H1 (cell line): ENCODE measurements at regions not wholly inside any gene's neighbourhood (a gene's known extent, or its start where the extent isn't known, plus 50 kb on each side); places are given as distances from the start of the nearest gene placed in this dataset.

Experiments
- ATF3 ChIP-seq: IDR thresholded peaks from 2 replicates; pipeline ENCODE4 v1.6.1; 2011; ENCODE audit warnings: low read depth, mild to moderate bottlenecking, low read length; ENCODE audit not compliant: insufficient read depth
- CHD1 ChIP-seq: IDR thresholded peaks from 2 replicates; pipeline ENCODE4 v1.6.1; 2012; ENCODE audit warnings: low read depth, low read length, improper control_type of control experiment
- CHD7 ChIP-seq: fragments of 300-600 bp; sonication (generic); IDR thresholded peaks from 2 replicates; pipeline ENCODE4 v1.7.1; 2012; ENCODE audit warnings: low read length, moderate library complexity, mild to moderate bottlenecking, inconsistent platforms; ENCODE audit not compliant: insufficient replicate concordance
- CREB1 ChIP-seq: IDR thresholded peaks from 2 replicates; pipeline ENCODE4 v1.6.1; 2012; ENCODE audit warnings: inconsistent platforms
- MAFK ChIP-seq: IDR thresholded peaks from 2 replicates; pipeline ENCODE4 v1.6.1; 2012; ENCODE audit warnings: low read depth, mild to moderate bottlenecking, improper control_type of control experiment, low read length
- NANOG ChIP-seq: IDR thresholded peaks from 2 replicates; pipeline ENCODE4 v1.6.1; 2011; ENCODE audit warnings: low read length, low read depth, mild to moderate bottlenecking, inconsistent platforms; ENCODE audit not compliant: insufficient read depth, poor library complexity, severe bottlenecking
- RNF2 ChIP-seq: fragments of 200-900, 300-1000 bp; sonication (generic); IDR thresholded peaks from 2 replicates; pipeline ENCODE4 v1.7.1; 2016; ENCODE audit warnings: borderline replicate concordance, low read depth, mild to moderate bottlenecking, antibody characterized with exemption, low read length; ENCODE audit not compliant: poor library complexity, severe bottlenecking; ENCODE audit errors: missing control alignments
- RXRA ChIP-seq: IDR thresholded peaks from 2 replicates; pipeline ENCODE4 v1.6.1; 2011; ENCODE audit warnings: low read depth, mild to moderate bottlenecking, low read length, moderate library complexity; ENCODE audit not compliant: insufficient read depth
- SAP30 ChIP-seq: fragments of 300-600 bp; sonication (generic); IDR thresholded peaks from 2 replicates; pipeline ENCODE4 v1.7.1; 2012; ENCODE audit warnings: low read length, moderate library complexity, mild to moderate bottlenecking, inconsistent platforms; ENCODE audit not compliant: insufficient read depth, insufficient replicate concordance
- TBP ChIP-seq: IDR thresholded peaks from 2 replicates; pipeline ENCODE4 v1.6.1; 2011; ENCODE audit warnings: low read depth, low read length, improper control_type of control experiment
- YY1 ChIP-seq: IDR thresholded peaks from 2 replicates; pipeline ENCODE4 v1.6.1; 2011; ENCODE audit warnings: low read depth, mild to moderate bottlenecking, low read length

GRCh38 chr4:121477480-121477879, 96.7 kb upstream of the QRFPR start (continued):
- TF ChIP-seq CHD7, result no peak
- no peak for TF ChIP-seq NANOG
- no peak for TF ChIP-seq CREB1
- no peak for TF ChIP-seq TBP
- no peak for TF ChIP-seq MAFK
- TF ChIP-seq CHD1, result no peak
- no peak for TF ChIP-seq ATF3
- no peak for TF ChIP-seq RNF2
- no peak for TF ChIP-seq RXRA
- no peak for TF ChIP-seq SAP30
- TF ChIP-seq YY1, result no peak
